ENCODE measurements at regions not wholly inside any gene's neighbourhood (a gene's known extent, or its start where the extent isn't known, plus 50 kb on each side); places are given as distances from the start of the nearest gene placed in this dataset.
A peak's percentile ranks its signal among the peaks of the same experiment; 100 is the strongest.

DNA sequence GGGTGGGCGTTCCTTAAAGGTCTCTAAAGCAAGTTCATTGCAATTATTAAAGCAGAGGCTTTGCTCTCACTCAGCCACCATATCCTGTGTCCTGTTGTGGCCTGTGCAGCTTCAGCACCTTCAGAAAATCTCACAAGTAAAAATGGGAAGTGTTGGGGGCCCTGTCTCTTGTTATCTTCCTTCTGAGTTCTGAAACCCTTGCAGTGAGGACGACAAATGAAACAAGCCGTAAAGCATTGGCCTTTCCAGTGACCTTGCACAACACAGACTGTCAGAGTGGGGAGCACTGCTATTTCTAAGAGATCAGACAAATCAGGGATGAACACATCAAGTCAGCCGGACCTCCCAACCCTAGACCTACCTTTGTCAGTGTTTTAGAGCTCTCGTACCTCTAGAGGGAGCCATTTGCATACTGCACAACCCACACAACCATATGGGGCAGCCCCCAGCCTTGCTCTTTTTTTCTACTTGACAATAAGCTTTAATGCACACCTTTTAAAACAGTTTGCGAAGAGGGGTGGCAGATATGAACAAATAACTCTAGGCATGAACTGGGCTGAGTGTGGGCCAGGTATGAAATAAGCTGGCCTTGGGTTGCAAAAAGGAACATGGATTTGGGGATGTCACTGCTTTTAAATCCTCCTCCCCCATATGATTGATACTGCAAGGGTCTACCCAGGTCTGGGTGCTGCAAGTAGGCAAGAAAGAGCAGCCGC is 89.8 kb downstream of the KATNIP start:
- TF ChIP-seq CEBPB (IDR thresholded peaks at IDR 0.05; ENCODE audit: low read depth, low read length) (no peak), POLR2A (IDR thresholded peaks at IDR 0.05; ENCODE audit: low read depth, low read length) (no peak), MXI1 (IDR thresholded peaks at IDR 0.05; ENCODE audit: borderline replicate concordance, low read depth, low read length) (no peak), FOS (IDR thresholded peaks at IDR 0.05; ENCODE audit: low read depth, low read length) (no peak), RCOR1 (IDR thresholded peaks at IDR 0.05; ENCODE audit: insufficient replicate concordance, low read length) (no peak), RFX5 (IDR thresholded peaks at IDR 0.05; ENCODE audit: low read depth, low read length) (no peak), SMC3 (IDR thresholded peaks at IDR 0.05; ENCODE audit: low read depth, low read length) (peak; percentile 71)
- TF ChIP-seq, protein P1, sequence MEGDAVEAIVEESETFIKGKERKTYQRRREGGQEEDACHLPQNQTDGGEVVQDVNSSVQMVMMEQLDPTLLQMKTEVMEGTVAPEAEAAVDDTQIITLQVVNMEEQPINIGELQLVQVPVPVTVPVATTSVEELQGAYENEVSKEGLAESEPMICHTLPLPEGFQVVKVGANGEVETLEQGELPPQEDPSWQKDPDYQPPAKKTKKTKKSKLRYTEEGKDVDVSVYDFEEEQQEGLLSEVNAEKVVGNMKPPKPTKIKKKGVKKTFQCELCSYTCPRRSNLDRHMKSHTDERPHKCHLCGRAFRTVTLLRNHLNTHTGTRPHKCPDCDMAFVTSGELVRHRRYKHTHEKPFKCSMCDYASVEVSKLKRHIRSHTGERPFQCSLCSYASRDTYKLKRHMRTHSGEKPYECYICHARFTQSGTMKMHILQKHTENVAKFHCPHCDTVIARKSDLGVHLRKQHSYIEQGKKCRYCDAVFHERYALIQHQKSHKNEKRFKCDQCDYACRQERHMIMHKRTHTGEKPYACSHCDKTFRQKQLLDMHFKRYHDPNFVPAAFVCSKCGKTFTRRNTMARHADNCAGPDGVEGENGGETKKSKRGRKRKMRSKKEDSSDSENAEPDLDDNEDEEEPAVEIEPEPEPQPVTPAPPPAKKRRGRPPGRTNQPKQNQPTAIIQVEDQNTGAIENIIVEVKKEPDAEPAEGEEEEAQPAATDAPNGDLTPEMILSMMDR (conservative IDR thresholded peaks at IDR 0.05; ENCODE audit: low read depth, low read length) = peak; percentile 76
- TF ChIP-seq, protein P2, sequence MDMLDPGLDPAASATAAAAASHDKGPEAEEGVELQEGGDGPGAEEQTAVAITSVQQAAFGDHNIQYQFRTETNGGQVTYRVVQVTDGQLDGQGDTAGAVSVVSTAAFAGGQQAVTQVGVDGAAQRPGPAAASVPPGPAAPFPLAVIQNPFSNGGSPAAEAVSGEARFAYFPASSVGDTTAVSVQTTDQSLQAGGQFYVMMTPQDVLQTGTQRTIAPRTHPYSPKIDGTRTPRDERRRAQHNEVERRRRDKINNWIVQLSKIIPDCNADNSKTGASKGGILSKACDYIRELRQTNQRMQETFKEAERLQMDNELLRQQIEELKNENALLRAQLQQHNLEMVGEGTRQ (IDR thresholded peaks at IDR 0.05; ENCODE audit: low read depth, low read length) = no peak

Data from IMR-90 (cell line).